ENCODE measurements at regions not wholly inside any gene's neighbourhood (a gene's known extent, or its start where the extent isn't known, plus 50 kb on each side); places are given as distances from the start of the nearest gene placed in this dataset.
"Not testable (repeated sequence)": the region's sequence is repeated elsewhere in the genome, so short reads cannot be mapped to it uniquely, and the experiment has no call there.

- not testable (repeated sequence) for H3K4me1 ChIP-seq (ENCODE audit: control insufficient read depth, insufficient read depth, low read length); H3K4me3 ChIP-seq (ENCODE audit: low read length); H3K27ac ChIP-seq (ENCODE audit: low read depth, low read length); H3K9ac ChIP-seq (ENCODE audit: low read length); H3K27me3 ChIP-seq (ENCODE audit: control insufficient read depth, insufficient read depth, low read length); H3K36me3 ChIP-seq (ENCODE audit: control insufficient read depth, insufficient read depth, low read length)
These were observed 1093.1 kb upstream of the DEFB115 start for GRCh38 chr20:30164389-30164788.

- H3K27me3 ChIP-seq (ENCODE audit: control insufficient read depth, insufficient read depth, low read length) = no peaks in the 10 kb centered on the region
- H3K9ac ChIP-seq (ENCODE audit: low read length) = no peak overlapping the region
- H3K36me3 ChIP-seq (ENCODE audit: control insufficient read depth, insufficient read depth, low read length) = no peaks in the 10 kb centered on the region
- H3K4me1 ChIP-seq (ENCODE audit: control insufficient read depth, insufficient read depth, low read length) = no peaks in the 10 kb centered on the region
- no peak overlapping the region for H3K4me3 ChIP-seq (ENCODE audit: low read length)
- H3K27ac ChIP-seq (ENCODE audit: low read depth, low read length) = no peak overlapping the region
These were observed 1089.9 kb upstream of the DEFB115 start for GRCh38 chr20:30167540-30167939.

- no peak overlapping the region for H3K9ac ChIP-seq (ENCODE audit: low read length)
- no peak overlapping the region for H3K27ac ChIP-seq (ENCODE audit: low read depth, low read length)
- H3K4me3 ChIP-seq (ENCODE audit: low read length) = no peak overlapping the region
- H3K27me3 ChIP-seq (ENCODE audit: control insufficient read depth, insufficient read depth, low read length) = no peaks in the 10 kb centered on the region
- H3K4me1 ChIP-seq (ENCODE audit: control insufficient read depth, insufficient read depth, low read length) = no peaks in the 10 kb centered on the region
- H3K36me3 ChIP-seq (ENCODE audit: control insufficient read depth, insufficient read depth, low read length) = no peaks in the 10 kb centered on the region
These were observed 1089.3 kb upstream of the DEFB115 start for GRCh38 chr20:30168025-30168799.

GRCh38 chr20:30168800-30169138 is 1088.7 kb upstream of the DEFB115 start:
- no peaks in the 10 kb centered on the region for H3K4me1 ChIP-seq (ENCODE audit: control insufficient read depth, insufficient read depth, low read length)
- no peaks in the 10 kb centered on the region for H3K36me3 ChIP-seq (ENCODE audit: control insufficient read depth, insufficient read depth, low read length)
- H3K9ac ChIP-seq (ENCODE audit: low read length) = no peak overlapping the region
- H3K27me3 ChIP-seq (ENCODE audit: control insufficient read depth, insufficient read depth, low read length) = no peaks in the 10 kb centered on the region
- H3K4me3 ChIP-seq (ENCODE audit: low read length) = no peak overlapping the region
- no peak overlapping the region for H3K27ac ChIP-seq (ENCODE audit: low read depth, low read length)

GRCh38 chr20:30175681-30176080 is 1081.8 kb upstream of the DEFB115 start:
- Histone ChIP-seq H3K9ac (ENCODE audit: low read length) (no peak overlapping the region), H3K36me3 (ENCODE audit: control insufficient read depth, insufficient read depth, low read length) (no peaks in the 10 kb centered on the region), H3K4me3 (ENCODE audit: low read length) (no peak overlapping the region)

DNA sequence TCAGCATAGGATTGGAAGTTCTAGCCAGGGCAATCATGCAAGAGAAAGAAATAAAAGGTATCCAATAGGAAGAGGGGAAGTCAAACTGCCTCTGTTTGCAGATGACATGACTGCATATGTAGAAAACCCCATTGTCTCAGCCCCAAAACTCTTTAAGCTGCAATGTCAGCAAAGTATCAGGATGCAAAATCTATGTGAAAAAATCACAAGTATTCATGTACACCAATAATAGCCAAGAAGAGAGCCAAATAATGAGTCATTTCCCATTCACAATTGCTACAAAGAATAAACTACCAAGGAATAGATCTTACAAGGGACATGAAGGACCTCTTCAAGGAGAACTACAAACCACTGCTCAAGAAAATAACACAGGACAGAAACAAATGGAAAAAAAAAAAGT is 1074.3 kb upstream of the DEFB115 start:
- H3K4me3 ChIP-seq (ENCODE audit: low read length); H3K36me3 ChIP-seq (ENCODE audit: control insufficient read depth, insufficient read depth, low read length); H3K27me3 ChIP-seq (ENCODE audit: control insufficient read depth, insufficient read depth, low read length); H3K4me1 ChIP-seq (ENCODE audit: control insufficient read depth, insufficient read depth, low read length); H3K9ac ChIP-seq (ENCODE audit: low read length); H3K27ac ChIP-seq (ENCODE audit: low read depth, low read length): not testable (repeated sequence)

More at GRCh38 chr20:30175681-30176080, 1081.8 kb upstream of the DEFB115 start:
- no peaks in the 10 kb centered on the region for H3K27me3 ChIP-seq (ENCODE audit: control insufficient read depth, insufficient read depth, low read length)
- H3K4me1 ChIP-seq (ENCODE audit: control insufficient read depth, insufficient read depth, low read length) = no peaks in the 10 kb centered on the region
- no peak overlapping the region for H3K27ac ChIP-seq (ENCODE audit: low read depth, low read length)

- not testable (repeated sequence) for H3K4me1 ChIP-seq (ENCODE audit: control insufficient read depth, insufficient read depth, low read length); H3K9ac ChIP-seq (ENCODE audit: low read length); H3K27me3 ChIP-seq (ENCODE audit: control insufficient read depth, insufficient read depth, low read length); H3K4me3 ChIP-seq (ENCODE audit: low read length); H3K27ac ChIP-seq (ENCODE audit: low read depth, low read length); H3K36me3 ChIP-seq (ENCODE audit: control insufficient read depth, insufficient read depth, low read length)
These were observed 1065.7 kb upstream of the DEFB115 start for GRCh38 chr20:30191785-30192184.

DNA sequence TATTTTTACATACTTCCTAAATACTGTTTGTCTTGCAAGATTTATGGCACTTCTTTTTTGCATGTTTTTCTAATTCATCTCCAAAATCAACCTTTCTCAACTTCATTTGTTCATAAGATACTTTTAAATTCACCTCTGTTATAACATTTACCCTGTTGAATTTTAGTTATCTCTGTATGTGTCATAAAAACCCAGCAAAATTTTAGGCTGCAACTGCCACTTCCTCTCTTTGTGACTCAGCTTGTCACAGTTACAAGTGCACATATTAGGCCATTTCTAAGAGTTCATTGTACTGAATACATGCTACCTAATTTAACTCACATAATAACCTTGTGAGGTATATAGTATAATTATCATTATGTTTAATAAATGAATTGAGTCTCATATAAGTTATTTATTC is 1023.0 kb upstream of the DEFB115 start:
- not testable (repeated sequence) for H3K36me3 ChIP-seq (ENCODE audit: control insufficient read depth, insufficient read depth, low read length); H3K4me1 ChIP-seq (ENCODE audit: control insufficient read depth, insufficient read depth, low read length); H3K27ac ChIP-seq (ENCODE audit: low read depth, low read length); H3K27me3 ChIP-seq (ENCODE audit: control insufficient read depth, insufficient read depth, low read length); H3K9ac ChIP-seq (ENCODE audit: low read length); H3K4me3 ChIP-seq (ENCODE audit: low read length)

DNA sequence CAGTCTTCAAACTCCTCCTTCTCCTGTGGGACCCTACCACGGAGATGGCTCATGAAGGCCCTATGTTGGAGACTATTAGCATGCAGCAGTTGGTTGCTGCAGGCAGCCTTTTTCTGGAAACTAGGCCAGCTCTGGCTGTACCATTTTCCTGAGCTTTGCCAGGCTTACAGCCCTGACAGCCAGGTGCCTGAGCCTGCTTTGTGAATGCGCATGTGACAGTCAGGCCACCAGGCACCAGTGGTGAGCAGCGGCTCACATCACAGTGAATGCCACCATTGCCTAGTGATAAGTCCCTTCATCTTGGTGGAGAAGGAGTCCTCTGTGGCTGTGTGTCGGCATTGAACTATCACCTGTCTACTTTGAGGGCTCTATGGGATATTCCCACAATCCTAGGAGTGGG is 982.4 kb upstream of the DEFB115 start:
- H3K27me3 ChIP-seq (ENCODE audit: control insufficient read depth, insufficient read depth, low read length); H3K9ac ChIP-seq (ENCODE audit: low read length); H3K4me1 ChIP-seq (ENCODE audit: control insufficient read depth, insufficient read depth, low read length); H3K27ac ChIP-seq (ENCODE audit: low read depth, low read length); H3K36me3 ChIP-seq (ENCODE audit: control insufficient read depth, insufficient read depth, low read length); H3K4me3 ChIP-seq (ENCODE audit: low read length): not testable (repeated sequence)

DNA sequence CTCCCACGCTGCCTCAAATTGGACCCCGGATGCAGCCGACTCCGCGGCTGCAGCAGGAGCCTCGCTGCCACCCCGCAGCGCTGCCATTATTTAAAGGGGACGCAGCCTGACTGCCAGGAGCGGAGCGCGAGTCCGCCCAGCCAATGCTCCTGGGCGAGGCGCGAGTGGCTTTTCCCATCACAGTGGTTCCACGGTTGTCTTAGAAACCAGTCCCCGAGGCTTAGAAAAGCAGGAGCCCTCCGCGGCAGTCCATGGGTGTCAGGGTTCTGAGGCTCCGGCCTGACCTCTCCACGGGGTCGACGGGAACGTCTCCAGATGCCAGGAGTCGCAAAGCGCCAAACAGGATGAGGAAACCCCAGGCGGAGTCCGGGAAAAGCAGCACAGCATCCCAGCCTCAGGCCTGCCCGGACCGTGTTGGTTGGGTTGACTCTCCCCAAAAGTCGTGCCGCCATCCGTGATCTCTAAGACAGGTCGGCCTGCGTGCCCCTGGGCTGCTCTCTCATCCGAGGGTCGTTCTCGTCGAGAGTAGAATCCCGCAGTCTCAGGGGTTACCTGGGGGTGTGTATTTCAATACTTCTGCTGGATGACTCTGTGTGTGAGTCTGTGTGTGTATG is 975.8 kb upstream of the DEFB115 start:
- H3K4me1 ChIP-seq (ENCODE audit: control insufficient read depth, insufficient read depth, low read length) = no peaks in the 10 kb centered on the region
- no peak overlapping the region for H3K27ac ChIP-seq (ENCODE audit: low read depth, low read length)
- no peak overlapping the region for H3K9ac ChIP-seq (ENCODE audit: low read length)
- no peak overlapping the region for H3K4me3 ChIP-seq (ENCODE audit: low read length)
- H3K27me3 ChIP-seq (ENCODE audit: control insufficient read depth, insufficient read depth, low read length) = no peaks in the 10 kb centered on the region
- no peaks in the 10 kb centered on the region for H3K36me3 ChIP-seq (ENCODE audit: control insufficient read depth, insufficient read depth, low read length)

DNA sequence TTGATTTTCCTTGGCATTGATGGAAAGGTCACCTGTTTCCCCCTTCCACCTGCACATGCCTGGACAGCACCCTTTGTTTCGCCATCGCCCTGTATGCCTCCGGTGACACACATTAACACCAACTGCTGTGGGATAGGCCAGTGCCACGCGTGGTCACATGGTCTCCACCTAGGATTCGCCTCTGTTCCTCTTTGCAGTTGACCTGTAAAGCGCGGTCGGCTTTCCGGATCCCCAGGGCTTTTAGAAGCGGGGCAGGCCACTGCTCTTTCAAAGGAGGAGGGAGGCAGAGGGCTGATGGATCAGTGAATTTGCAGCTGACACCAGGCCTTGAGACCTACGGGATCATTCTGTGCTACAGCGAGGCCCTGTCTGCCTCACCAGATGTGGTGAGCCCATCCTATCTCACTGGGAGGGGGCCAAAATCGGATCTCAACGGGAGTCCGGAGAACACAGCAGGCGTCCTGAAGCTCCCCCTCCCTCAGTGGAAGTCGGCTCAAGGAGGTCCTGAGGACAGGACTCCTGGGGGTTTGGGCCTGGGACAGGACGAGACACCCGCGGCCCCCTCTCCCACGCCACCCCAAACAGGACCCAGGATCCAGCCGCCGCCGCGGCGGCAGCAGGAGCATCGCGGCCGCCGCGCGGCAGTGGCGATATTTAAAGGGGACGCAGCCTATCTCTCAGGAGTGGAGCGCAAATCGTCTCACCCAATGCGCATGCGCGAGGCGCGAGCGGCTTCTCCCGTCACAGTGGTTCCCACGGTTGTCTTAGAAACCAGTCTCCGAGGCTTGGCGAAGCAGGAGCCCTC is 973.8 kb upstream of the DEFB115 start:
- Histone ChIP-seq H3K27ac (ENCODE audit: low read depth, low read length) (peak overlapping the region; percentile 6), H3K4me3 (ENCODE audit: low read length) (peak overlapping the region; percentile 64)
- not testable (repeated sequence) for H3K27me3 ChIP-seq (ENCODE audit: control insufficient read depth, insufficient read depth, low read length); H3K36me3 ChIP-seq (ENCODE audit: control insufficient read depth, insufficient read depth, low read length); H3K4me1 ChIP-seq (ENCODE audit: control insufficient read depth, insufficient read depth, low read length); H3K9ac ChIP-seq (ENCODE audit: low read length)

DNA sequence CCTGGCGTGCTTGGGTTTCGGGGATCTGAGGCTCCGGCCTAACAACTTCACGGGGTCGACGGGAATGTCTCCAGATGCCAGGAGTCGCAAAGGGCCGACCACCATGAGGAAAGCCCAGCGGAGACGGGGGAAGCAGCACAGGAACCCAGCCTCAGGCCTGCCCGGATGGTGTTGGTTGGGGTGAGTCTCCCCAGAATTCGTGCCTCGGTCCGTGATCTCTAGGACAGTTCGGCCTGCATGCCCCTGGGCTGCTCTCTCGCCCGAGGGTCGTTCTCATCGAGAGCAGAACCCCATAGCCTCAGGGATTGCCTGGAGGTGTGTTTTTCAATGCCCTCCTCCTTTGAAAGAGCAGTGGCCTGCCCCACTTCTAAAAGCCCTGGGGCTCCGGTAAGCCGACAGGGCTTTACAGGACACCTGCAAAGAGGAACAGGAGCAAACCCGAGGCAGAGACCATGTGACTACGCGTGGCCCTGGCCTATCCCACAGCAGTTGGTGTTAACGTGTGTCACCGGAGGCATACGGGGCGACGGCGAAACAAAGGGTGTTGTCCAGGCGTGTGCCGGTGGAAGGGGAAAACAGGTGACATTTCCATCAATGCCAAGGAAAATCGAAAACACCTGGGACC is 973.1 kb upstream of the DEFB115 start:
- Histone ChIP-seq H3K9ac (ENCODE audit: low read length) (no peak overlapping the region), H3K4me1 (ENCODE audit: control insufficient read depth, insufficient read depth, low read length) (no peaks in the 10 kb centered on the region), H3K36me3 (ENCODE audit: control insufficient read depth, insufficient read depth, low read length) (no peaks in the 10 kb centered on the region), H3K4me3 (ENCODE audit: low read length) (peak overlapping the region; percentile 64), H3K27ac (ENCODE audit: low read depth, low read length) (no peak overlapping the region), H3K27me3 (ENCODE audit: control insufficient read depth, insufficient read depth, low read length) (no peaks in the 10 kb centered on the region)
